Cardiac septum (tissue), 1 donor: ENCODE measurements at regions not wholly inside any gene's neighbourhood (a gene's known extent, or its start where the extent isn't known, plus 50 kb on each side); places are given as distances from the start of the nearest gene placed in this dataset.

Source experiments
- DNase-seq: peaks from one replicate; pipeline ENCODE4 v3.0.0-alpha.2; 2020; ENCODE audit warnings: low spot score
- intact Hi-C: fragments of 100-400 bp; cut with DNase I; formaldehyde crosslinking; loops from one replicate; pipeline ENCODE4 v1.14.0; 2022
- donor health status: DM: no; HTN: no; CAD: no.

DNA sequence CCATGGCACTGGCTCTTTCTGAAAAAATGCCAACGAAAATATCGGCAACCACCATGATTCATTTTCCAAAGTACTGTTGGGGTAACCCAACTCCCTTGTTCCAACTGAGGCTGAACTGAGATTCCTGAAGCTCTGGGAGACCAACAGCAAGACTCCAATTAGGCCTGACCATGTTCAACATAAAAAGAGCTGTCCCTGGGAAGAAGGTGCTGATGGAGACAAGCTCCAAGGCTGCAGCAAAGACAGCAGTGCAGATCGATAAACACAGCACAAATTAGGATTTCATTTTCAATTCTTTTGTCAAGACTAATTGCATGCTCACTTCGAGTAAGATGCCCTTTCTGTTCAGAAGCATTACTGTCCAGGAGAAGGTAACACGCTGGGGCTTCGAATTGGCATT lies 968.0 kb downstream of the UQCRFS1 start:
- intact Hi-C loops: no loop called here
- DNase-seq: no peak

- intact Hi-C loops: no loop called here
- DNase-seq: no peak
Measured at GRCh38 chr19:28242317-28242927, 970.5 kb downstream of the UQCRFS1 start.

DNA sequence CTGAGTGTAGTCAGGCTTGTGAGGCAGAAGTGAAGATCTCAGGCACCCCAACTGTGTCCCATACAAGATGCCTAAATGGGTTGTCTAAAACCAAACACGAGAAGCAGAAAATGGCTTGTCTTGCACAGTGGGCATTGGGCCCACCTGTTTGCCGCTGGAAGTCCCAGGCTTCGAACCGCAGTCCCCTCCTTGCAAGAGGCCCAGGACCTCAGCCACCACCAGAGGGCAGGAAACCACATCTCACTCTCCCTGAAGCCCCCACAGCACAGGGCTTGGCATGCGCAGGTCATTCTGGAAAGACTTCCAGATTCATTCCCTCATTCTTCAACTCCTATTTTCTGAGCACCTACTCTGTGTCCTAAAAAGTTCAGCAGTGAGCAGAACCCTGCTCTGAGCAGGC lies 973.7 kb downstream of the UQCRFS1 start:
- intact Hi-C loops: no loop called here
- no peak for DNase-seq

DNA sequence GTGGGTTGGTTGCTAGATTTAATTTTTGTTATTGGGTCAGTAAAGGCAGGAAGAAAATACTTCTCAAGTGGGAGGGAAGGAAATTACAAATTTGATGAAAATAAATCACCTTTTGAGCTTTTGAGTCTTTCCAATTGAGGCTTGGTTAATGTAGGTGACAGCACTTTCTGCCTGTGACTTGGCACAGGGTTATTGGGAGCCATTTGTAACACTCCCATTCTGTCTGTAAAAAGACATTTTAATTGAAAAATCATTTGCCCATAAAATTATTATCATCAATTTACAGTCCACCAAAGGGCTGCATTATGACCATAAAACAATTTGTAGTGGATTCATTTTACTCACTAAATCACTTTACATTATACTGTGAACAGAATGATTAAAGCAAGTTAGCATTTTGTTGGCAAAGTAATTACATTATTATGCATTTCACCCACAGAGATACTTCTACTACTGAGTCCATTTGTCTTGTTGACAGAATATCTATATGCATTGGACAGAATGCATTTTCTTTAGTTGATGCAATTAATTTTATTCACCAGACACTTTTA lies 974.6 kb downstream of the UQCRFS1 start:
- intact Hi-C loops: no loop called here
- no peak for DNase-seq

GRCh38 chr19:28235606-28236125 lies 977.3 kb downstream of the UQCRFS1 start:
- intact Hi-C loops: no loop called here
- no peak for DNase-seq

DNA sequence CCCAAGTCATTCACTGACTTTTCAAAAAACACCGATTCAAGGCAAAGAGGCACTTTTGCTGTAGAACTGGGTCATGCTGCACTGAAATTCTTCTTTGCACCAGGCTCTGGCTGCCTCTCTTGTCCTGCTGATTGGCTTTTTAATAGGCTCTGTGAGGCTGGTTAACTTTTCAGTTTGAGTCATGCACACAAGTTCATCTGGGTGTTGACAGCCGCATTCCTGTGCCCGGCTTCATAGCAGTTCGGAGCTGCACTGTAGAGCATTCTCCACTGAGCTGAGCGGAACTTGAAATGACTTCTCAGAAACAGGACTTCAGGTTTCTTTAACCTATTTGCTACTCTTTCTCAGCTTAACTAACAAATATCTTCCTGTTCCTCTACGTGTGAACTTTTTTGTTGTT lies 978.3 kb downstream of the UQCRFS1 start:
- no peak for DNase-seq
- intact Hi-C loops: no loop called here

GRCh38 chr19:28228854-28229253 lies 984.1 kb downstream of the UQCRFS1 start:
- DNase-seq: no peak
- intact Hi-C loops: no loop called here

GRCh38 chr19:28224441-28224840 lies 988.5 kb downstream of the UQCRFS1 start:
- intact Hi-C loops: no loop called here

DNA sequence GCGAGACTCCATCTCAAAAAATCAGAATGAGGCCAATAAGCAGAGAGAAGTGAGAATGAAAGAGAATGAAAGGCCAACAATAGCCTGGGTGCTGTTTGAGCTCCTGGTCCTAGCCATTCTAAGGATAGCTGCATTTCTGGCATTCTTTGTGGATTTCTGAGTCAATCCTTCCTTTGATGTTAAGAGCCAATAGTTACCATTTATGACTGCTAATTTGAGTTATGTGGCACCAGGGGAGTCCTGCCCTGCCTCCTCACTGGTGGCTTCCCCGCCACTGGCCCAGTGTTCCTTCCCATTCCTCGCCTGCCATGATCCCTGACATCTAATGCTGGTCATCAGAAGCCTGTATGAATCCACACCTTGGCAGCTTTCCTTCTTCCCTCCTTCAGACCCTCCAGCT lies 991.2 kb downstream of the UQCRFS1 start:
- intact Hi-C loops: no loop called here
- DNase-seq: no peak

More at GRCh38 chr19:28224441-28224840, 988.5 kb downstream of the UQCRFS1 start:
- no peak for DNase-seq

DNA sequence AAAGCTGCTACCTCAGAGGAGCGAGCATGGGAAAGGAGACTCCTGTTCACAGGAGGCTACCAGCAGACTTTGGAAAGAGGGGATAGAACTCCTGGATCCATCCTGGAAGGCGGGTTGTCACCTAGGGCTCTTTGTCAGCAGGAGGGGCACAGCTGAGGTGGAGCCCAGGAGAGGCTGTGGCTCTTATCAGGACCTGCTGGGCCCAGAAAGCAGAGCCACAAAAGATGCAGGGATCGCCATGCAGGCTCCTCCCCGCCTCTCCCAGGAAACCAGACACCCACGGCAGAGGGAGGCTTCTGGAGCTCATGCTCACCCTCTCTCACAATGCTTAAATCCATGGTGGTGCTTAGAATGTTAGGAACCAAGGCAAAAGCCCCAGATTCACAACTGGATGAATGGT lies 994.2 kb downstream of the UQCRFS1 start:
- no peak for DNase-seq
- intact Hi-C loops: no loop called here

DNA sequence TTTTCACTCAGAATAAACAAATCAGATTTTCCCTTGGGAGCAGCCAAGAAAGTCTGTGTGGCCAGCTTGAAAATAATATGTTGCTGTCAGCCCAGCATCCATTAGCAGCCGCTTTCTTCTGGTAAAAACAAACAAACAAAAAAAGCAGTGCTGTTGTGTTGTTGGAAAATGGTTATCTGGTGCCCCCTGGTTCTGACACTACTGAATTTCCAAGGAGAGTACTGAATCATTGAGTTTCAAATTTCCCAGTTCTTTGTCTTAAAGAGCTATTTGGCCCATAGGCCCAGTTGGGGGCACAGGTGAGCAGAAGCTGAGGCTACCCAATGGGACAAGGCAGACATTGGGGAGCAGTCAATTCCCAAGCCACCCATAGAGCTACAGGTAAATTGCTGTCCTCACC lies 995.9 kb downstream of the UQCRFS1 start:
- intact Hi-C loops: no loop called here
- no peak for DNase-seq

DNA sequence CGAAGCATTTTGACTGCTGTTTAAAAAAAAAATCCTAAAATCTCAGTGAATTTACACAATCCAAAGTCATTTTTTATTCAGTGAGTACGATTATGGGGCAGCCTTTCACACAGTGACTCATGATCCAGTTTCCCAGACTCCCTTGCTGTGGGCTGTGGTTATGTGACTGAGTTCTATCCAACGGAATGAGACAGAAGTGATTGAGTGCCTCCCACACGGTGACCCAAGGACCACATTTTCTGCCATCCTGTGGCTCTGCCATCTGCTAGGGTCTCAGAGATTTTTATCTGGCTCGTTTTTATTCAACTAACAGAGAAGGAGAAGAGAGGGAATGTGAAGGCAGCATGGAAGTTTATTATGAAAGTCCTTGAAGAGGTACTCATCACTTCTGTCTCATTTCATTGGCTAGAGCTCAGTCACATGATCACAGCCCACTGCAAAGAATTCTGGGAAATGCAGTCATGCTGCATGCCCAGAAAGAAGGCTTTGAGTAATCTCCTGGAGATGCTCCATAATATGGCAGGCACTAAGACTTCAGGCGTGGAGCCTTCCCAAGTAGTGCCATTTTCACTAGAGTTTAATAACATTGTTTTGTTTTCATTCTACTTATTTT lies 999.4 kb downstream of the UQCRFS1 start:
- intact Hi-C loops: no loop called here
- DNase-seq: no peak

GRCh38 chr19:28210886-28211285 lies 1002.1 kb downstream of the UQCRFS1 start:
- no peak for DNase-seq
- intact Hi-C loops: no loop called here

- intact Hi-C loops: no loop called here
- DNase-seq: no peak
Measured at GRCh38 chr19:28208745-28209144, 1004.2 kb downstream of the UQCRFS1 start.

- intact Hi-C loops: no loop called here
- no peak for DNase-seq
Measured at GRCh38 chr19:28207244-28207643, 1005.7 kb downstream of the UQCRFS1 start.

DNA sequence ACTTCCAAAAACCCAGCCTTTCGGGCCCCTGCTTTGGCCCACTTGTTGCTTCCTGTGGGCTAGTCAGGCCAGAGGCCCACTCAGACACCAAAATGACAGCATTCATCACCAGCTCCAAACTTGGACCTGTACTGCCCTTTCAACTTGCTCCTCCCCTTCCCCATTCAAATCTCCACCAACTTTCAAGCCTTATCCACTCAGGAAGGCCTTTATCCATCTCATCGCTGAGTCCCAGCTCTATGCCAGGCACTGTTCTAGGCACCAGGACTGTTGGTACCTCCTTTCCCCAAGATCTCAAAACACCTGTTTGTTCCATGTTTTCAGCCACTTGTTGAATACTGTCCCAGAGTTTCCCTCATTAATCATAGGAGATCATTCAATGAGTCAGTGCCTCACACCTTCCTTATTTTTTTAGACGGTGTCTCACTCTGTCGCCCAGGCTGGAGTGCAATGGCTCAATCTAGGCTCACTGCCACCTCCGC lies 1011.4 kb downstream of the UQCRFS1 start:
- intact Hi-C loops: no loop called here
- no peak for DNase-seq

GRCh38 chr19:28199323-28199722 lies 1013.6 kb downstream of the UQCRFS1 start:
- intact Hi-C loops: no loop called here
- no peak for DNase-seq

- DNase-seq: no peak
- intact Hi-C loops: no loop called here
Measured at GRCh38 chr19:28196961-28197360, 1016.0 kb downstream of the UQCRFS1 start.

- intact Hi-C loops: no loop called here
- no peak for DNase-seq
Measured at GRCh38 chr19:28196101-28196500, 1016.9 kb downstream of the UQCRFS1 start.

GRCh38 chr19:28185646-28186045 lies 1027.3 kb downstream of the UQCRFS1 start:
- intact Hi-C loops: no loop called here
- no peak for DNase-seq

DNA sequence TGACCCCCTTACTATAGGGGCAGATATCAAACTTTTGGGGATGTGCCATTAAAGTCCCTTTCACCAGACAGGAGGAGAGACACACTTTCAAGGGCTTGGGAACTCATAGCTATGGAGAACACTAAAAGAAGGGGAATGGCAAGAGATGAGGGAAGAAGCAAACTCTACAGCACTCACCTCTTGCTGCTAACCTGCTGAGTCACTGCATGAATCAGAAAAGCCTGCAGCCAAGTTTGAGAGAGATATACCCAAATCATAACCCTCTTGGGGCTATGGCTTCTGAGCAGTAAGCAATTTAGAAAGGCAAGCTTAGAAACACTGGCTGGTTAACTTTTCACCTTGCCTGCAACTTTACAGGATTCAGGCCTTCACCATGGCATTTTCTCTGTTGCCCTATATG lies 1028.0 kb downstream of the UQCRFS1 start:
- no peak for DNase-seq
- intact Hi-C loops: no loop called here
